ENCODE measurements at regions not wholly inside any gene's neighbourhood (a gene's known extent, or its start where the extent isn't known, plus 50 kb on each side); places are given as distances from the start of the nearest gene placed in this dataset.
"Not testable (repeated sequence)": the region's sequence is repeated elsewhere in the genome, so short reads cannot be mapped to it uniquely, and the experiment has no call there.

GRCh38 chr18:42545825-42546224, 569.7 kb downstream of the RIT2 start:
- intact Hi-C loops (cut with micrococcal nuclease) = no loop called here
- no peak overlapping the region for H3K27ac Mint-ChIP-seq
- CTCF ChIA-PET = no interaction called here
- no peak for DNase-seq
- H3K9me3 Mint-ChIP-seq = peaks cover 6% of the 10 kb centered on the region
- TF ChIP-seq, protein P1, sequence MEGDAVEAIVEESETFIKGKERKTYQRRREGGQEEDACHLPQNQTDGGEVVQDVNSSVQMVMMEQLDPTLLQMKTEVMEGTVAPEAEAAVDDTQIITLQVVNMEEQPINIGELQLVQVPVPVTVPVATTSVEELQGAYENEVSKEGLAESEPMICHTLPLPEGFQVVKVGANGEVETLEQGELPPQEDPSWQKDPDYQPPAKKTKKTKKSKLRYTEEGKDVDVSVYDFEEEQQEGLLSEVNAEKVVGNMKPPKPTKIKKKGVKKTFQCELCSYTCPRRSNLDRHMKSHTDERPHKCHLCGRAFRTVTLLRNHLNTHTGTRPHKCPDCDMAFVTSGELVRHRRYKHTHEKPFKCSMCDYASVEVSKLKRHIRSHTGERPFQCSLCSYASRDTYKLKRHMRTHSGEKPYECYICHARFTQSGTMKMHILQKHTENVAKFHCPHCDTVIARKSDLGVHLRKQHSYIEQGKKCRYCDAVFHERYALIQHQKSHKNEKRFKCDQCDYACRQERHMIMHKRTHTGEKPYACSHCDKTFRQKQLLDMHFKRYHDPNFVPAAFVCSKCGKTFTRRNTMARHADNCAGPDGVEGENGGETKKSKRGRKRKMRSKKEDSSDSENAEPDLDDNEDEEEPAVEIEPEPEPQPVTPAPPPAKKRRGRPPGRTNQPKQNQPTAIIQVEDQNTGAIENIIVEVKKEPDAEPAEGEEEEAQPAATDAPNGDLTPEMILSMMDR (IDR thresholded peaks at IDR 0.05) = no peak
- no peaks in the 10 kb centered on the region for H3K36me3 Mint-ChIP-seq (ENCODE audit: low read depth)
- POLR2A ChIA-PET = no interaction called here
- H3K4me1 Mint-ChIP-seq (ENCODE audit: low read depth) = no peaks in the 10 kb centered on the region
- ATAC-seq = no peak
- H3K27me3 Mint-ChIP-seq = no peaks in the 10 kb centered on the region
- no peak overlapping the region for H3K4me3 Mint-ChIP-seq

DNA sequence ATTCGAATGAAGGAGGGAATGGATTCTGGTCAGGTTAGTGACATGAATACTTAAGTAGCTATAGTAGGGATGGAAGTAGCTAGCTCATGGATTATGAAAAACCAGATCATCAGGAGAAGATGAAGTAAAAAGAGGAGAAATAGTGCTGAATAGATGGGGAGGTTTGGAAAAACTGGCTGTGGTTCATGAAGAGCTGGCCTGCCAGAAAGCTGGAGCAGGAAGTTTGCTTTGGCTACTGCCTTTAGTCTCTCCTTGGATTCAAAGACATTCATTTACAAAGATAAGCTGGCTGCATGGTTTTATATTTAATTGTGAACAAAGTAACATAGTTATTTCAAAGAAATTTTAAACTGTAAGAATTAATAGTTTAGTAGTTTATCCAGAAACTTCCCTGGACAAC, 567.0 kb downstream of the RIT2 start:
- intact Hi-C loops (cut with micrococcal nuclease) = no loop called here
- H3K27ac Mint-ChIP-seq = no peak overlapping the region
- no peaks in the 10 kb centered on the region for H3K27me3 Mint-ChIP-seq
- no peaks in the 10 kb centered on the region for H3K4me1 Mint-ChIP-seq (ENCODE audit: low read depth)
- TF ChIP-seq, protein P1 (IDR thresholded peaks at IDR 0.05) = no peak
- H3K4me3 Mint-ChIP-seq = no peak overlapping the region
- no peak for ATAC-seq
- H3K36me3 Mint-ChIP-seq (ENCODE audit: low read depth) = no peaks in the 10 kb centered on the region
- CTCF ChIA-PET = no interaction called here
- H3K9me3 Mint-ChIP-seq = peaks cover 8% of the 10 kb centered on the region
- DNase-seq = no peak
- POLR2A ChIA-PET = no interaction called here

DNA sequence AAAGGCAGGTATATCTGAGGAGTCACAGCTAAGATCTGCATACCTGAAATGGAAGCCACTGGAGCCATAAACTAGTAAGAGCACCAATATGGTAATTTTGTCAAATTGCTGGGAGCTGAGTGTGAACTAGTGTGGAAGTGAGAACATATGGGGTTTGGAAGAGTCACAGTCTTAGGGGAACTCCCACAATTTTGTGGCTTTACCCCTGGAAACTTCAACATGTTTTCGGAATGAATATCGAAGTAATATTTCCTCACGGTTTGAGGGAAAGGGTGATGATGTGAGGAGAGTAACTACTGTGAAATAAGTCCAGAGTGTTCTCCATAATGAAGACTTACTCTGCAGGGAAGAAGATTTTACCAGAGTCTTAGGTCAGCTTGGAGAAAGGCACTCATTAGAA, 565.9 kb downstream of the RIT2 start:
- TF ChIP-seq, protein P1 (IDR thresholded peaks at IDR 0.05) = no peak
- intact Hi-C loops (cut with micrococcal nuclease) = no loop called here
- no peaks in the 10 kb centered on the region for H3K36me3 Mint-ChIP-seq (ENCODE audit: low read depth)
- no peak overlapping the region for H3K4me3 Mint-ChIP-seq
- POLR2A ChIA-PET = no interaction called here
- CTCF ChIA-PET = no interaction called here
- H3K9me3 Mint-ChIP-seq = peaks cover 8% of the 10 kb centered on the region
- no peaks in the 10 kb centered on the region for H3K27me3 Mint-ChIP-seq
- ATAC-seq (no peak), DNase-seq (no peak)
- no peaks in the 10 kb centered on the region for H3K4me1 Mint-ChIP-seq (ENCODE audit: low read depth)
- no peak overlapping the region for H3K27ac Mint-ChIP-seq

- CTCF ChIA-PET; DNase-seq; H3K27ac Mint-ChIP-seq; H3K9me3 Mint-ChIP-seq; H3K27me3 Mint-ChIP-seq; H3K4me1 Mint-ChIP-seq (ENCODE audit: low read depth); intact Hi-C loops (cut with micrococcal nuclease); POLR2A ChIA-PET; H3K4me3 Mint-ChIP-seq; ATAC-seq; H3K36me3 Mint-ChIP-seq (ENCODE audit: low read depth): not testable (repeated sequence)
Observed at GRCh38 chr18:42552559-42552958, 562.9 kb downstream of the RIT2 start.

DNA sequence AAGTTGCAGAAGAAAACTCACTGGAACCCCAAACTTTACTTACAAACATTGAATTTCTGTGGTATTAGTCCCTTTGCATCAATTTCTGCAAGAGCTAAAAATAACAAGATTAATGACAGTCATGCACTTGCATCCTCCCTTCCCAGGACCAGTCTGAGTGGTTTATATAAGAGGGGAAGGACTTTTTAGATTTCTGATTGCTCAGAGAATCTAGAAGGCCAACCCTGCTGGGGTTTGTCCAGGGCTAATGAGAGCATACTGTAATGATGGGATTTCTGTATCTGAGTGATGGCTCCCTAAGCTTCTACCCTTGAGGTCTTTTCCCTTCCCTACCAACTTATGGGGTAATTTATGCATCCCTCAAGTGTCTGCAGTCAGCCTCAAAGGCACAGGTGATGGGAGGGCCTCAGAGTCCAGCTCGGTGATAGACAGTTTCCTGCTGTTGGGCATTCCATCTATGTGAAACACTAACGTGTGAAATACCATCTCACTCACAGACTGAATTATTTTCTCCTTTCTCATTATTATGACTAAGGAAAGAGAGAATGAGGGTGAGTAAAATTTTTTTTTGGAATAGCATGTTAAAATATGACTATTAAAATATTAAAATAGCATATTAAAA, 556.3 kb downstream of the RIT2 start:
- ATAC-seq = no peak
- no peaks in the 10 kb centered on the region for H3K9me3 Mint-ChIP-seq

More for the DNA sequence above, 556.3 kb downstream of the RIT2 start:
- no peaks in the 10 kb centered on the region for H3K4me1 Mint-ChIP-seq (ENCODE audit: low read depth)
- DNase-seq = no peak
- intact Hi-C loops (cut with micrococcal nuclease) = no loop called here
- no peaks in the 10 kb centered on the region for H3K36me3 Mint-ChIP-seq (ENCODE audit: low read depth)
- no peaks in the 10 kb centered on the region for H3K27me3 Mint-ChIP-seq
- H3K4me3 Mint-ChIP-seq = no peak overlapping the region
- ChIA-PET POLR2A (no interaction called here), CTCF (no interaction called here)
- H3K27ac Mint-ChIP-seq = no peak overlapping the region
- TF ChIP-seq, protein P1 (IDR thresholded peaks at IDR 0.05) = no peak

Measured in activated CD8-positive, alpha-beta T cell treated with anti-CD3 and anti-CD28 coated beads for 36 hours (primary cell).